Chondrocyte (in vitro differentiated cells): ENCODE measurements at regions not wholly inside any gene's neighbourhood (a gene's known extent, or its start where the extent isn't known, plus 50 kb on each side); places are given as distances from the start of the nearest gene placed in this dataset.

Experiments used
- DNase-seq: peaks from one replicate; pipeline ENCODE4 v3.0.0; 2021; ENCODE audit warnings: mixed read lengths, low spot score
- H3K27ac Mint-ChIP-seq: one replicate; pipeline ENCODE4 v1.8.0; 2021; ENCODE audit warnings: mild to moderate bottlenecking, moderate library complexity, mixed read lengths; ENCODE audit not compliant: unreplicated experiment
- H3K27me3 Mint-ChIP-seq: 2 replicates; pipeline ENCODE4 v1.8.0; 2021; ENCODE audit warnings: low read depth, mixed read lengths
- H3K36me3 Mint-ChIP-seq: 2 replicates; pipeline ENCODE4 v1.8.0; 2021; ENCODE audit warnings: low read depth, mixed read lengths
- H3K4me1 Mint-ChIP-seq: 2 replicates; pipeline ENCODE4 v1.8.0; 2021; ENCODE audit warnings: low read depth, mild to moderate bottlenecking, mixed read lengths
- H3K4me3 Mint-ChIP-seq: one replicate; pipeline ENCODE4 v1.8.0; 2021; ENCODE audit warnings: mild to moderate bottlenecking, moderate library complexity, mixed read lengths; ENCODE audit not compliant: unreplicated experiment
- H3K9me3 Mint-ChIP-seq: 2 replicates; pipeline ENCODE4 v1.8.0; 2021; ENCODE audit warnings: low read depth, mixed read lengths
- CTCF ChIP-seq: fragments of 200-600 bp; sonication (generic); IDR thresholded peaks from 2 replicates; pipeline ENCODE4 v1.5.0; 2021; ENCODE audit warnings: antibody characterized with exemption, mild to moderate bottlenecking, moderate library complexity

GRCh38 chr3:176687754-176688153, 509.5 kb downstream of the TBL1XR1 start:
- peaks cover 3% of the 10 kb centered on the region for H3K36me3 Mint-ChIP-seq
- no peak overlapping the region for H3K27ac Mint-ChIP-seq
- DNase-seq: no peak
- no peak for TF ChIP-seq CTCF
- no peak overlapping the region for H3K4me3 Mint-ChIP-seq
- H3K4me1 Mint-ChIP-seq: peaks cover 2% of the 10 kb centered on the region
- H3K27me3 Mint-ChIP-seq: peaks cover 2% of the 10 kb centered on the region
- H3K9me3 Mint-ChIP-seq: peaks cover 7% of the 10 kb centered on the region

GRCh38 chr3:176683382-176683781, 513.9 kb downstream of the TBL1XR1 start:
- H3K4me3 Mint-ChIP-seq: no peak overlapping the region
- H3K9me3 Mint-ChIP-seq: peaks cover 16% of the 10 kb centered on the region
- no peak for TF ChIP-seq CTCF
- H3K27me3 Mint-ChIP-seq: no peaks in the 10 kb centered on the region
- no peak for DNase-seq
- H3K36me3 Mint-ChIP-seq: peaks cover 3% of the 10 kb centered on the region
- H3K4me1 Mint-ChIP-seq: peaks cover 2% of the 10 kb centered on the region
- H3K27ac Mint-ChIP-seq: no peak overlapping the region

- no peak overlapping the region for H3K27ac Mint-ChIP-seq
- no peak for DNase-seq
- H3K4me3 Mint-ChIP-seq: no peak overlapping the region
- H3K9me3 Mint-ChIP-seq: peaks cover 10% of the 10 kb centered on the region
- peaks cover 3% of the 10 kb centered on the region for H3K36me3 Mint-ChIP-seq
- peaks cover 7% of the 10 kb centered on the region for H3K4me1 Mint-ChIP-seq
- peak; percentile 79 for TF ChIP-seq CTCF
- H3K27me3 Mint-ChIP-seq: peaks cover 5% of the 10 kb centered on the region
These were observed 533.1 kb downstream of the TBL1XR1 start for GRCh38 chr3:176663837-176664831.

GRCh38 chr3:176663387-176663786, 533.9 kb downstream of the TBL1XR1 start:
- Mint-ChIP-seq H3K9me3 (peaks cover 3% of the 10 kb centered on the region), H3K27me3 (peaks cover 6% of the 10 kb centered on the region), H3K36me3 (no peaks in the 10 kb centered on the region), H3K27ac (no peak overlapping the region), H3K4me3 (no peak overlapping the region), H3K4me1 (peaks cover 7% of the 10 kb centered on the region)
- DNase-seq: no peak
- TF ChIP-seq CTCF: no peak

GRCh38 chr3:176661432-176661964, 535.8 kb downstream of the TBL1XR1 start:
- Mint-ChIP-seq H3K9me3 (no peaks in the 10 kb centered on the region), H3K27me3 (peaks cover 9% of the 10 kb centered on the region), H3K4me3 (no peak overlapping the region), H3K36me3 (no peaks in the 10 kb centered on the region), H3K27ac (no peak overlapping the region), H3K4me1 (peaks cover 7% of the 10 kb centered on the region)
- no peak for TF ChIP-seq CTCF
- no peak for DNase-seq
